Type B pancreatic cell (in vitro differentiated cells): ENCODE measurements at regions not wholly inside any gene's neighbourhood (a gene's known extent, or its start where the extent isn't known, plus 50 kb on each side); places are given as distances from the start of the nearest gene placed in this dataset.

Source experiments
- DNase-seq: peaks from one replicate; pipeline ENCODE4 v3.0.0; 2021; ENCODE audit warnings: mixed read lengths; ENCODE audit not compliant: unreplicated experiment; ENCODE audit errors: extremely low spot score
- H3K27ac Mint-ChIP-seq: 2 replicates; pipeline ENCODE4 v1.8.0; 2021; ENCODE audit warnings: mild to moderate bottlenecking, mixed read lengths
- H3K27me3 Mint-ChIP-seq: 2 replicates; pipeline ENCODE4 v1.8.0; 2021; ENCODE audit warnings: mixed read lengths
- H3K36me3 Mint-ChIP-seq: 2 replicates; pipeline ENCODE4 v1.8.0; 2021; ENCODE audit warnings: mixed read lengths
- H3K4me1 Mint-ChIP-seq: one replicate; pipeline ENCODE4 v1.8.0; 2021; ENCODE audit warnings: mixed read lengths; ENCODE audit not compliant: unreplicated experiment
- H3K4me3 Mint-ChIP-seq: 2 replicates; pipeline ENCODE4 v1.8.0; 2021; ENCODE audit warnings: mild to moderate bottlenecking, mixed read lengths
- H3K9me3 Mint-ChIP-seq: 2 replicates; pipeline ENCODE4 v1.8.0; 2021; ENCODE audit warnings: mixed read lengths
- TF ChIP-seq, protein P1 (sequence below): fragments of 200-600 bp; sonication (generic); conservative IDR thresholded peaks from 2 replicates; pipeline ENCODE4 v1.5.0; 2021; ENCODE audit warnings: antibody characterized with exemption, mild to moderate bottlenecking

DNA sequence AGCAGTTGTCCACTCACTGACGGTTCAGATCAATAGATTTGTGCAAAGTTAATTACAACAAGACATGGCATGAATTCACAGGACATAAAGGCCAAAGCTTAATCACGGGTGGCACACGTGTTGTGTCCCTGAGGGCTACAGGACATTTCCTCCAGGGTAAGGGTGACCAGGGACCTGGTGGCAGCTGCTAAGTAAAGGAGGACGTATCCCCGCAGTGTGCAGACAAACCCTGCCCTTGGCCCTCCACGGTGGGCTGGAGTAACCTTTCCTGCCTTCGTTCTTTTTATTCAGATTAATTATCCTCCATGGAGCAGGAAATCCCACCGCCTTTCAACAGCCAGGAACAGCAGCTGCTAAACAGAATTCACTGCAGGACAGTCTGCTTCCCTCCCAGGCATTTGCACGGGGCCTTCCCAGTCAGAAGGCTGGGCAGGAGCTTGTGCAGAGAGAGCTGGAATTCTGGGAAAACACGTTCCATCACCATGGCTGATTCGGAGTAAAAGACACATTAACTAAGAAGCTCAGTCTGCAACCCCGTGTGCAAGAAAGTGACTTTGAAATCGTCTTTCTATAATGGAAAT, 289.9 kb upstream of the SFSWAP start:
- H3K4me1 Mint-ChIP-seq = no peaks in the 10 kb centered on the region
- no peak overlapping the region for H3K27ac Mint-ChIP-seq
- peaks cover 22% of the 10 kb centered on the region for H3K9me3 Mint-ChIP-seq

DNA sequence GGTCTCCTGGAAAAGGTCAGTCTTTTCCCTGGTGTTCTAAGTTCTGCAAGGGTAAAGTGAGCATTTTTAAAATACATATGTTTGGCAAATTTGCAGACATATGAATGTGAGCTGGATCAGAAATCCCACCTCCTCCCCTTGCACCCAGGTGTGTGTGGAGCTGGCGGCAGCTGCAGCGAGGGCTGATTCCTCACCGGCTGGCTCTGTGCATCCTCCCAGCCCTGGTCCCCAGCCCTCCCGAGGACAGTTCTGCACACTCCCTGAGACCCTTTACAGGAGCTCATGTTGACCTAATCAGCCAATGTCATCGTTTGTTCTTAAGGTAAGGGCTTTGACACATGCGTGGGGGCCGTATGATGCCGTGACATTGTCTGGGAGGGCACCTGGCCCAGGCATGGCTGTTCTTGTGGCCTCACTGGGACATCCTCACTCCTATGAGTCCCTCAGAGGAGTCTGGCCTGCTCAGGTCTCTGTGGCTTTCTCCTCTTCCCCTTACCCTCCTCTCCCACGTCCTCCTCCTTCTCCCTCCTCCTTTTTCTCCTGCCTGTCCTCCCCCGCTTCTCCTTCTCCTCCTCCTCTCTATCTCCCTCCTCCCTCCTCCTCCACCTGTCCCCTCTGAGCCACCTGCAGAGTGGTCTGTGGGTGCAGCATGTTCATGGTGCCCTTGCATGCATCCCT, 289.2 kb upstream of the SFSWAP start:
- TF ChIP-seq, protein P1, sequence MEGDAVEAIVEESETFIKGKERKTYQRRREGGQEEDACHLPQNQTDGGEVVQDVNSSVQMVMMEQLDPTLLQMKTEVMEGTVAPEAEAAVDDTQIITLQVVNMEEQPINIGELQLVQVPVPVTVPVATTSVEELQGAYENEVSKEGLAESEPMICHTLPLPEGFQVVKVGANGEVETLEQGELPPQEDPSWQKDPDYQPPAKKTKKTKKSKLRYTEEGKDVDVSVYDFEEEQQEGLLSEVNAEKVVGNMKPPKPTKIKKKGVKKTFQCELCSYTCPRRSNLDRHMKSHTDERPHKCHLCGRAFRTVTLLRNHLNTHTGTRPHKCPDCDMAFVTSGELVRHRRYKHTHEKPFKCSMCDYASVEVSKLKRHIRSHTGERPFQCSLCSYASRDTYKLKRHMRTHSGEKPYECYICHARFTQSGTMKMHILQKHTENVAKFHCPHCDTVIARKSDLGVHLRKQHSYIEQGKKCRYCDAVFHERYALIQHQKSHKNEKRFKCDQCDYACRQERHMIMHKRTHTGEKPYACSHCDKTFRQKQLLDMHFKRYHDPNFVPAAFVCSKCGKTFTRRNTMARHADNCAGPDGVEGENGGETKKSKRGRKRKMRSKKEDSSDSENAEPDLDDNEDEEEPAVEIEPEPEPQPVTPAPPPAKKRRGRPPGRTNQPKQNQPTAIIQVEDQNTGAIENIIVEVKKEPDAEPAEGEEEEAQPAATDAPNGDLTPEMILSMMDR = no peak
- H3K27me3 Mint-ChIP-seq = peaks cover 31% of the 10 kb centered on the region

More for the DNA sequence above, 289.9 kb upstream of the SFSWAP start:
- peaks cover 29% of the 10 kb centered on the region for H3K27me3 Mint-ChIP-seq
- DNase-seq = no peak
- TF ChIP-seq, protein P1 = no peak
- no peaks in the 10 kb centered on the region for H3K36me3 Mint-ChIP-seq
- no peak overlapping the region for H3K4me3 Mint-ChIP-seq

GRCh38 chr12:131422187-131422520, 288.7 kb upstream of the SFSWAP start:
- no peak overlapping the region for H3K4me3 Mint-ChIP-seq
- no peak for DNase-seq
- no peaks in the 10 kb centered on the region for H3K36me3 Mint-ChIP-seq
- H3K9me3 Mint-ChIP-seq = peaks cover 22% of the 10 kb centered on the region
- peaks cover 32% of the 10 kb centered on the region for H3K27me3 Mint-ChIP-seq
- TF ChIP-seq, protein P1 = no peak
- H3K4me1 Mint-ChIP-seq = no peaks in the 10 kb centered on the region
- H3K27ac Mint-ChIP-seq = no peak overlapping the region

More for the DNA sequence above, 289.2 kb upstream of the SFSWAP start:
- Mint-ChIP-seq H3K4me1 (no peaks in the 10 kb centered on the region), H3K36me3 (no peaks in the 10 kb centered on the region), H3K4me3 (no peak overlapping the region), H3K27ac (no peak overlapping the region), H3K9me3 (peaks cover 22% of the 10 kb centered on the region)
- DNase-seq = no peak

DNA sequence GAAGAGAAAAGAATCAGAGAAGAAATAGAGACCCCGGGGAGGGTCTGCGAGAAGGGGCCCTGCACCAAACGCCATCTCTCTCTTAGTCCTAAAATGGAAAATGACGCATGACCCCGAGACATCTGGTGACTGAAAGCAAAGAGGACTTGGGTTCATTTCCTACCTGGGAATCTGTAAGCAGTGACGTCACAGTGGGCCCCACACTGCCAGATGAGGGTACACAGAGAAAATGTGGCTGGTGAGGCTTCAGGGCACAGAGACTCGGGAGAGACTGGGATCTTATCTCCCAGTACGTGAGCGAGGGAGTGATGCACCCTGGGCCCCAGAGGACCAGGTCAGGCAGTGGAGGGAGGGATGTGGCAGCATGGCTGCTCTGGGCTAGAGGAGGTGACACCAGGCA, 288.1 kb upstream of the SFSWAP start:
- DNase-seq = no peak
- no peak overlapping the region for H3K27ac Mint-ChIP-seq
- no peaks in the 10 kb centered on the region for H3K36me3 Mint-ChIP-seq
- peaks cover 22% of the 10 kb centered on the region for H3K9me3 Mint-ChIP-seq
- peaks cover 30% of the 10 kb centered on the region for H3K27me3 Mint-ChIP-seq
- H3K4me1 Mint-ChIP-seq = no peaks in the 10 kb centered on the region
- no peak overlapping the region for H3K4me3 Mint-ChIP-seq
- TF ChIP-seq, protein P1 = no peak

DNA sequence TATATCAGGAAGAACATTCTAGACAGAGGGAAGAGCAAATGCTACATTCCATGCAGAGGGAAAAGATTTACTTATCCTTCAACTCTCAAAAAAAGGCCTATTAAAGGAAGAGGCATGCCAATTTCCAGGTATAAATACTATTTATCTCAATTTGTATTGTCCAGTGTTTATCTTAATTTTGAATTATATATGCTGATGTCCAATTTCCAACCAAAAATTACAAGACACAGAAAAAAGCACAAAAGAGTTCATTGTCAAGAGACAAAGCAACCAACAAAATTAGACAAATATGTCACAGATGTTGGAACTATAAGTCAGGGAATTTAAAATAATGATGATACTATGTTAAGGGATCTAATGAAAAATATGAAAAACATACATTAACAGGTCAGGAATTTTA, 286.6 kb upstream of the SFSWAP start:
- Mint-ChIP-seq H3K27me3 (peaks cover 23% of the 10 kb centered on the region), H3K27ac (no peak overlapping the region)

More for the DNA sequence above, 286.6 kb upstream of the SFSWAP start:
- Mint-ChIP-seq H3K4me3 (no peak overlapping the region), H3K4me1 (no peaks in the 10 kb centered on the region), H3K9me3 (peaks cover 16% of the 10 kb centered on the region), H3K36me3 (no peaks in the 10 kb centered on the region)
- TF ChIP-seq, protein P1 = no peak
- no peak for DNase-seq
